Karpas-422 (cell line): ENCODE measurements at regions not wholly inside any gene's neighbourhood (a gene's known extent, or its start where the extent isn't known, plus 50 kb on each side); places are given as distances from the start of the nearest gene placed in this dataset.

ENCODE experiments used
- DNase-seq: peaks from one replicate; pipeline ENCODE4 v3.0.0-alpha.2; 2015
- H2AFZ ChIP-seq: fragments of 200-600 bp; sonication (generic); 2 replicates; pipeline ENCODE4 v1.6.1; 2014; ENCODE audit warnings: antibody characterized with exemption, low read length, mixed read lengths
- H3K27ac ChIP-seq: fragments of 200-600 bp; sonication (generic); 2 replicates; pipeline ENCODE4 v1.5.1; 2014; ENCODE audit warnings: mild to moderate bottlenecking, low read length, moderate library complexity
- H3K27me3 ChIP-seq: fragments of 200-600 bp; sonication (generic); 2 replicates; pipeline ENCODE4 v1.6.1; 2014; ENCODE audit warnings: low read length, mixed read lengths
- H3K36me3 ChIP-seq: fragments of 200-600 bp; sonication (generic); 2 replicates; pipeline ENCODE4 v1.6.1; 2014; ENCODE audit warnings: low read length, mixed read lengths; ENCODE audit not compliant: insufficient read depth
- H3K4me1 ChIP-seq: fragments of 200-600 bp; sonication (generic); 2 replicates; pipeline ENCODE4 v1.6.1; 2014; ENCODE audit warnings: mild to moderate bottlenecking, low read length, mixed read lengths
- H3K4me2 ChIP-seq: fragments of 200-600 bp; sonication (generic); 2 replicates; pipeline ENCODE4 v1.6.1; 2014; ENCODE audit warnings: low read length, low read depth, mild to moderate bottlenecking; ENCODE audit not compliant: poor library complexity, severe bottlenecking
- H3K4me3 ChIP-seq: fragments of 200-600 bp; sonication (generic); 2 replicates; pipeline ENCODE4 v1.5.1; 2014; ENCODE audit warnings: mild to moderate bottlenecking, antibody characterized with exemption, low read length, mixed read lengths
- H3K79me2 ChIP-seq: fragments of 200-600 bp; sonication (generic); 2 replicates; pipeline ENCODE4 v1.6.1; 2014; ENCODE audit warnings: mild to moderate bottlenecking, low read length, mixed read lengths
- H3K9ac ChIP-seq: fragments of 200-600 bp; sonication (generic); 2 replicates; pipeline ENCODE4 v1.6.0; 2014; ENCODE audit warnings: low read length
- H3K9me2 ChIP-seq: fragments of 200-600 bp; sonication (generic), shearing (Covaris generic); replicated peaks from 2 replicates; pipeline ENCODE4 v1.6.0; 2014; ENCODE audit warnings: mild to moderate bottlenecking, low read length, moderate library complexity; ENCODE audit not compliant: insufficient read depth
- H3K9me3 ChIP-seq: fragments of 300-700, 200-600 bp; sonication (generic); 2 replicates; pipeline ENCODE4 v1.6.1; 2014; ENCODE audit warnings: low read length, mixed read lengths
- H4K20me1 ChIP-seq: fragments of 200-600 bp; sonication (generic); 2 replicates; pipeline ENCODE4 v1.6.1; 2014; ENCODE audit warnings: mild to moderate bottlenecking, antibody characterized with exemption, low read length, low read depth; ENCODE audit not compliant: insufficient read depth

- Histone ChIP-seq H3K4me3 (no peak overlapping the region), H3K9ac (no peak overlapping the region), H3K79me2 (no peaks in the 10 kb centered on the region), H3K4me1 (no peaks in the 10 kb centered on the region), H3K27me3 (no peaks in the 10 kb centered on the region), H3K36me3 (no peaks in the 10 kb centered on the region), H3K4me2 (no peak overlapping the region), H3K9me2 (no peaks in the 10 kb centered on the region), H4K20me1 (no peaks in the 10 kb centered on the region), H3K9me3 (no peaks in the 10 kb centered on the region), H3K27ac (no peak overlapping the region), H2AFZ (peak overlapping the region; percentile 28; the same call in 1 of the 2 replicates)
- DNase-seq = peak; percentile 46
These were observed 194.2 kb upstream of the MEX3C start for GRCh38 chr18:51391731-51392130.

- no peaks in the 10 kb centered on the region for H3K27me3 ChIP-seq
- no peak overlapping the region for H3K4me2 ChIP-seq
- H3K79me2 ChIP-seq = no peaks in the 10 kb centered on the region
- H3K9me3 ChIP-seq = no peaks in the 10 kb centered on the region
- no peaks in the 10 kb centered on the region for H3K9me2 ChIP-seq
- H3K9ac ChIP-seq = no peak overlapping the region
- no peak for DNase-seq
- H4K20me1 ChIP-seq = no peaks in the 10 kb centered on the region
- no peak overlapping the region for H3K4me3 ChIP-seq
- no peaks in the 10 kb centered on the region for H3K36me3 ChIP-seq
- H3K4me1 ChIP-seq = no peaks in the 10 kb centered on the region
- H2AFZ ChIP-seq = no peak overlapping the region
- no peak overlapping the region for H3K27ac ChIP-seq
These were observed 200.0 kb upstream of the MEX3C start for GRCh38 chr18:51397347-51397962.

GRCh38 chr18:51398104-51398503, 200.6 kb upstream of the MEX3C start:
- DNase-seq = no peak
- H2AFZ ChIP-seq = no peak overlapping the region

GRCh38 chr18:51399491-51400122, 202.1 kb upstream of the MEX3C start:
- H4K20me1 ChIP-seq = no peaks in the 10 kb centered on the region
- no peak overlapping the region for H3K9ac ChIP-seq
- H3K36me3 ChIP-seq = no peaks in the 10 kb centered on the region
- no peaks in the 10 kb centered on the region for H3K27me3 ChIP-seq
- H3K79me2 ChIP-seq = no peaks in the 10 kb centered on the region
- no peaks in the 10 kb centered on the region for H3K9me2 ChIP-seq
- H2AFZ ChIP-seq = no peak overlapping the region
- H3K4me2 ChIP-seq = no peak overlapping the region
- no peak for DNase-seq
- no peaks in the 10 kb centered on the region for H3K9me3 ChIP-seq
- H3K4me3 ChIP-seq = no peak overlapping the region
- no peak overlapping the region for H3K27ac ChIP-seq
- no peaks in the 10 kb centered on the region for H3K4me1 ChIP-seq

More at GRCh38 chr18:51398104-51398503, 200.6 kb upstream of the MEX3C start:
- Histone ChIP-seq H3K36me3 (no peaks in the 10 kb centered on the region), H3K27me3 (no peaks in the 10 kb centered on the region), H3K4me2 (no peak overlapping the region), H3K27ac (no peak overlapping the region), H3K4me1 (no peaks in the 10 kb centered on the region), H3K9me2 (no peaks in the 10 kb centered on the region), H3K79me2 (no peaks in the 10 kb centered on the region), H4K20me1 (no peaks in the 10 kb centered on the region), H3K9me3 (no peaks in the 10 kb centered on the region), H3K4me3 (no peak overlapping the region), H3K9ac (no peak overlapping the region)

GRCh38 chr18:51400721-51401120, 203.2 kb upstream of the MEX3C start:
- H3K4me2 ChIP-seq = no peak overlapping the region
- H2AFZ ChIP-seq = no peak overlapping the region
- H3K9ac ChIP-seq = no peak overlapping the region
- H3K9me2 ChIP-seq = no peaks in the 10 kb centered on the region
- no peaks in the 10 kb centered on the region for H4K20me1 ChIP-seq
- H3K27me3 ChIP-seq = no peaks in the 10 kb centered on the region
- no peak for DNase-seq
- H3K4me3 ChIP-seq = no peak overlapping the region
- no peaks in the 10 kb centered on the region for H3K36me3 ChIP-seq
- H3K4me1 ChIP-seq = no peaks in the 10 kb centered on the region
- no peaks in the 10 kb centered on the region for H3K79me2 ChIP-seq
- H3K9me3 ChIP-seq = no peaks in the 10 kb centered on the region
- H3K27ac ChIP-seq = no peak overlapping the region

GRCh38 chr18:51401912-51402311, 204.4 kb upstream of the MEX3C start:
- no peak overlapping the region for H3K9ac ChIP-seq
- no peaks in the 10 kb centered on the region for H3K9me3 ChIP-seq
- no peak overlapping the region for H3K27ac ChIP-seq
- H4K20me1 ChIP-seq = no peaks in the 10 kb centered on the region
- no peaks in the 10 kb centered on the region for H3K79me2 ChIP-seq
- H3K4me1 ChIP-seq = no peaks in the 10 kb centered on the region
- no peaks in the 10 kb centered on the region for H3K27me3 ChIP-seq
- H3K4me2 ChIP-seq = no peak overlapping the region
- H2AFZ ChIP-seq = no peak overlapping the region
- no peak overlapping the region for H3K4me3 ChIP-seq
- no peaks in the 10 kb centered on the region for H3K9me2 ChIP-seq
- DNase-seq = no peak
- H3K36me3 ChIP-seq = no peaks in the 10 kb centered on the region

- no peak overlapping the region for H3K4me3 ChIP-seq
- no peaks in the 10 kb centered on the region for H4K20me1 ChIP-seq
- H2AFZ ChIP-seq = no peak overlapping the region
- no peaks in the 10 kb centered on the region for H3K79me2 ChIP-seq
- no peak overlapping the region for H3K27ac ChIP-seq
- no peak overlapping the region for H3K9ac ChIP-seq
- H3K9me2 ChIP-seq = no peaks in the 10 kb centered on the region
- DNase-seq = no peak
- no peaks in the 10 kb centered on the region for H3K36me3 ChIP-seq
- H3K9me3 ChIP-seq = no peaks in the 10 kb centered on the region
- H3K27me3 ChIP-seq = no peaks in the 10 kb centered on the region
- H3K4me2 ChIP-seq = no peak overlapping the region
- H3K4me1 ChIP-seq = no peaks in the 10 kb centered on the region
These were observed 207.1 kb upstream of the MEX3C start for GRCh38 chr18:51404620-51405019.

GRCh38 chr18:51405683-51406477, 208.4 kb upstream of the MEX3C start:
- no peaks in the 10 kb centered on the region for H3K79me2 ChIP-seq
- DNase-seq = no peak
- H3K4me3 ChIP-seq = no peak overlapping the region
- H3K27ac ChIP-seq = no peak overlapping the region
- no peak overlapping the region for H3K4me2 ChIP-seq
- no peaks in the 10 kb centered on the region for H3K36me3 ChIP-seq
- no peaks in the 10 kb centered on the region for H3K4me1 ChIP-seq
- no peaks in the 10 kb centered on the region for H4K20me1 ChIP-seq
- no peak overlapping the region for H2AFZ ChIP-seq
- no peak overlapping the region for H3K9ac ChIP-seq
- no peaks in the 10 kb centered on the region for H3K27me3 ChIP-seq
- H3K9me2 ChIP-seq = no peaks in the 10 kb centered on the region
- H3K9me3 ChIP-seq = no peaks in the 10 kb centered on the region
